B cell (primary cell): ENCODE measurements at regions not wholly inside any gene's neighbourhood (a gene's known extent, or its start where the extent isn't known, plus 50 kb on each side); places are given as distances from the start of the nearest gene placed in this dataset.

Experiments
- CTCF ChIP-seq: fragments of 200-600 bp; IDR thresholded peaks from one replicate; pipeline ENCODE4 v1.8.0; 2022; ENCODE audit warnings: antibody characterized with exemption, mild to moderate bottlenecking
- EZH2 ChIP-seq: IDR thresholded peaks from 2 replicates; pipeline ENCODE4 v1.6.1; 2012; ENCODE audit warnings: borderline replicate concordance, low read depth, mild to moderate bottlenecking, moderate library complexity, low read length; ENCODE audit not compliant: insufficient read depth, poor library complexity, severe bottlenecking

- TF ChIP-seq CTCF = no peak
- no peak for TF ChIP-seq EZH2
Measured at GRCh38 chr9:28956116-28956880, 1383.0 kb upstream of the C9orf72 start.
